G401 (cell line): ENCODE measurements at regions not wholly inside any gene's neighbourhood (a gene's known extent, or its start where the extent isn't known, plus 50 kb on each side); places are given as distances from the start of the nearest gene placed in this dataset.
"Not testable (repeated sequence)": the region's sequence is repeated elsewhere in the genome, so short reads cannot be mapped to it uniquely, and the experiment has no call there.

Experiments used
- DNase-seq: peaks from one replicate; pipeline ENCODE4 v3.0.0-alpha.2; 2015; ENCODE audit warnings: low spot score
- in situ Hi-C: cut with HindIII; loops from 2 replicates; pipeline ENCODE4 v1.10.0; 2016; ENCODE audit warnings: low sequenced_read_pairs, mixed read lengths

DNA sequence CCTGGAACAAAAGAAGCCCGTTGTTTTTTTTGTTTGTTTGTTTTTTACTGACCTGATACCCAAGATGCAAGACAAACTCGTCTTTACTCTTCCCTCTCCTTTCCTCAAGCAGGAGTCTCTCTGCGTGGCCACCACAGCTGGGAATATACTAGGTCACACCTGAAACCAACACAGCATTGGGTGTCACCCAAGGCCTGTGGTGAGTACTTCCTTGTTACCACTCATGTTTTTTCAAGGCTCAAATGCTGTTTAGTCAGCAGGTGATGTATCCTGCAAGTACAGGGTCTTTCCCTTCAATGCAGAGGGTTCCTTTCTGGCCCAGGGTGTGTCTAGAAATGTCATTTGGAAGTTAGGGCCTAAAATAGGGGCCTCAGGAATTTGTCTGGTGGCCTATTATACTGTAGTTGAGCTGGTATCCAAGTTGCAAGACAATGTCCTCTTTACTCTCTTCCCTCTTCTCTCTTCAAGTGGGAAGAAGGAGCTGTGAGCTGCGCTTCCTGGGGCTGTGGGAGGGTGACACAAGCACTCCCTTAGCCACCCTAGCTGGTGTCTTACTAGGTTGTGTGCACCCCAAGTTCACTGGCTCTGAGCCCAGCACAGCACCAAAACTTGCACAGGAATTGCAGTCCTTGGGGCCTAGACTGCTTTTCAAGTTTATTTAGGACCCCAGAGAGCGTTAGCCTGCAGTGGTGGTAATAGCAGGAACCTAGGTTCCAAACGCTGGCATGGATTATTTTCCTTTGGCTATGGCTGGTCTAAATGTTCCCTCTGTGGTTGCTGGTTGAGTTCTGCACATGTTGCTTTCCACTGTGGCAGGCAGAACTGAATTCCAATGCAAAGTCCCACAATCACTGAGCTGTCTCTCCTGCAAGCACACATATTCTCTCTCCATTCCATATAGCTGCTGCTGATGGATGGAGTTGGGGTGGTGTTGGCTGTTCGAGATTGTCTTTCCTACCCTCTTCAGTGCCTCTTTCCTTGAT lies 91.4 kb upstream of the LYPLAL1 start:
- no peak for DNase-seq

DNA sequence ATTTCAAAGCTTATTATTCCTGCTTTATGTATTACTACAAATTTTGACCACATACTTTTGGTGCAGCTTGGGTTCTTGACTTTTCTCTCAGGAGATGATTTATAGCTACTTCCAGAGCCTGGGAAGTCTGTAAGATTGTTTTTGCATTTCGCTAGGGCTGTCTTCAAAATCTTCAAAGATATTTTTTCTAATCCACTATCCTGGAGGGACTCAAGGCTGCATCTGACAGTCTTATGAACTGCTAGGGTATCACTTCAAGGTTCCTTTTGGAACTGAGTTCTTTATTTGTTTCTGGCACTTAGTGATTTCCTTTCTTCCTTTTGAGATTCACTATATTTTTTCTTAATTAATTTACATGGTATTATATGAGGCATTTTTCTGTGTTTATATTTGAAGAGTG lies 90.0 kb upstream of the LYPLAL1 start:
- DNase-seq, result no peak
- in situ Hi-C loops, result no loop called here

More for the DNA sequence above, 91.4 kb upstream of the LYPLAL1 start:
- in situ Hi-C loops, result no loop called here

DNA sequence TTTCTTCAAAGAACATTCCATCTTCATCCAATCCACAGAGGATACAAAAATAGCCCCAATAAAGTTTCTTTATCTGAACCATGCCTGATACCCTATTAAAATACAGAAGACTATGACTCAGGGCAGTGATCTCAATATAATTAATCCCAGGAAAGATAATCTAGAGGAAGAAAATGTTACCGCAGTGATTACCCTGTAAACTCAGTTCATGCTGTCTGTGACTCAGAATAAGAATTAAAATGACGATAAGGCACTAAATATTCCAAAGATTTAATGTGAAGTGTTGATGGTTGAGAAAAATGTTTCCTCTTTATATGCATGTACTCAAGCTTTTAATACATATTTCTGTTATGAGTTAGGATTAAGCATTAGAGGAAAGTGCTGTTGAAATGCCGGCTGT lies 88.6 kb upstream of the LYPLAL1 start:
- DNase-seq, result no peak
- in situ Hi-C loops, result no loop called here

DNA sequence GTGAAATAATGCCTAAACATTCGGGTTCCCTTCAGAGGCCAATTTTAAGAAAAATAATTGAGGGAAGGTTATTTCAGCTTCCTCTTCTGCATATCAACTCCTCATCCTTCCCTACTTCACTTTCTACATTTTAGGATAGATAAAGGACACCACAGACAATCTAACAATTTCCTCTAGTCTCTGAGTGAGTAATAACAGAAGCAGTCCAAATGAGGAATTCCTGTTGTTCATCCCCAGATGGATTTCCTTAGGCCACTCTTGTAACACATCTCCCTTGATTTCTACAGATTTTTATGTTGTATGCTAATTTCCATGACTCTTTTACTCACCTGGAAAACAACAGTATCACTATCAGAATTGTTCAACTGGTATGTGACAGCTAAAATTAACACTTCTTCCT lies 87.7 kb upstream of the LYPLAL1 start:
- no peak for DNase-seq
- in situ Hi-C loops, result no loop called here

DNA sequence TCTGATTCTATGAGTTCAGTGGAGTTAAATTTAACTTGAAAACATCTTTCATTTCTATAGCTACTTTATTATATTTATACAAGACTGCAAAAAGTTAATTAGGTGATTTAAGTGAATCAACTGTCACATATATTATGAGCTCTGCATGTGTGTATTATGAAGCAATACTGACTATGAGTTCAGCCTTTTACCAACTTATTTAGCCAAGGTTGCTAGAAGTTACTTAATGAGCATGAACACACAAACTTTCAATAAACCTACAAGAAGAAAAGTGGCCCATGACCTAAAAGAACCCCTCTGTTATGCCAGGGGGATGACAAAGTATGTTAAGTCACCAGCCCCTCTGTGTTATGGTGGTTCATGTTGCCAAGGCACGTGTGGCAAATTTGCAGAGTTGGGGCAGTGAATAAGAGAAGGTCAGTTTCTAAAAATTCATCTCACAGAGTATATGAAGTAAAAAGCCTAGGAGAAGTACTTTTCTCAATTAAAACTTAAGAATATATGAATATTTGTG lies 86.7 kb upstream of the LYPLAL1 start:
- in situ Hi-C loops, result no loop called here

DNA sequence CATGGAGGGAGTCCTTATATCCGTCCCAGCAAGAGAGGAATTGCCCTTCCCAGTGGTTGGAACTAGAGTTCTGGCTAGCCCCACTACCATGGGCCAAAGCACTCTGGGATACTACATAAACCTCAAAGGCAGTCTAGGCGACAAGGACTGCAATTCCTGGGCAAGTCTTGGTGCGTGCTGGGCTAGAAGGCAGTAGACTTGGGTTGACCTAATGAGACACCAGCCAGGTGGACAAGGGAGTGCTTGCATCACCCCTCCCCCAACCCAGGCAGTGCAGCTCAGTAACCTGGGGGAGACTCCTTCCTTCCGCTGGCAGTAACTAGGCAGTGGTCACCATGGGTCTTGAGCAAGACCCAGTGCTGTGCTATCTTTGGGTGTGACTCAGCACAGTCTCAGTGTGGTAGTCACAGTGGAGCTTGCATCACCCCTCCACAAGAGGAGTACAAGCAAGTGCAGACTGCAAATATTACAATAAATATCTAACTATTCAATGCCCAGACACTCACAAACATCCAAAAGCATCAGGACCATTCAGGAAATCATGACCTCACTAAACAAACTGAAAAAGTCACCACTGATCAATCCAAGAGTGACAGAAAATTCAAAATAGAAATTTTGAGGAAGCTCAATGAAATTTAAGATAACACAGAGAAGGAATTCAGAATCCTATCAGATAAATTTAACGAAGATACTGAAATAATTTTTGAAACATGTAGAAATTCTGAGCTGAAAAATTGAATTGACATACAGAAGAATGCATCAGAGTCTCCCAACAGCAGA lies 84.7 kb upstream of the LYPLAL1 start:
- DNase-seq, result no peak
- in situ Hi-C loops, result no loop called here

More for the DNA sequence above, 86.7 kb upstream of the LYPLAL1 start:
- no peak for DNase-seq

DNA sequence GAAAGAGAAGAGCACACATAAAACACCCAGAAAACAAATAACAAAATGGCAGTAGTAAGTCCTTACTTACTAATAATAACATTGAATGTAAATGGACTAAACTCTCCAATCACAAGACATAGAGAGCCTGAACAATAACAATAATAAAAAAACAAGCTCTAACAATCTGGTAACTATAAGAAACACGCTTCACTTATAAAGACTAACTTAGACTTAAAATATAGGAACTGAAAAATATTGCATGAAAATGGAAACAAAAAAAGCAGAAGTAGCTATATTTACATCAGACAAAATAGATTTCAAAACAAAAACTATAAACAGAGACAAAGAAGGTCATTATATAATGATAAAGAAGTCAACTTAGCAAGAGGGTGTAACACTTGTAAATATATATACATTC lies 83.1 kb upstream of the LYPLAL1 start:
- in situ Hi-C loops, result no loop called here

DNA sequence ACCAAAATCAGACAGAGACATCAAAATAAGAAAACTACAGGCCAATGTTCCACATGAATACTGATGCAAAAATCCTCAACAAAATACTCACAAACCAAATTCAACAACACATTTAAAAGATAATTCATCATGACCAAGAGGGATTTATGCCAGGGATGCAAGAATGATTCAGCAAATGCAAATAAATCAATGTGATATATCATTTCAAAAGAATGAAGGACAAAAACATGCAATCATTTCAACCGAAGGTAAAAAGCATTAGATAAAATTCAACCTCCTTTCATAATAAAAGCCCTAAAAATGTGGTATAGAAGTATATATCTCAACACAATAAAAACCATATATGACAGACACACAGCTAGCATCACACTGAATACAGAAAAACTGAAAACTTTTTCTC lies 81.5 kb upstream of the LYPLAL1 start:
- DNase-seq, result no peak
- in situ Hi-C loops, result no loop called here

More for the DNA sequence above, 83.1 kb upstream of the LYPLAL1 start:
- no peak for DNase-seq

DNA sequence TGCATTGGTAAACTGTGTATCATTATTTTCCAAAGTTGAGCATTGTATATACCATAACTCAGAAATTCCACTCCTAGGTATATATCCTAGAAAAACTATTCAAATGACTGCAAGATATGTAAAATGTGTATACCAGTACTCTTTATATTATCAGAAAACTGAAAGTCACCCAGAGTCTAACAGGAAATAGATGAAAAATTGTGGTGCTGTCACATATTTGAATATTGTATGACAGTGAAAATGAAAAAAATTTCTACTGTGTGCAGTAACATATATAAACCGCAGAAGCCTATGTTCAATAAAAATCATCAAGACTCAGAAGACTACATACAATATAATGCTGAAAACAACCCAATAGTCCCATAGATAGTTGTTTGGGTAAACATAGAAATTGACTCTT lies 74.4 kb upstream of the LYPLAL1 start:
- DNase-seq, result no peak
- in situ Hi-C loops, result no loop called here

DNA sequence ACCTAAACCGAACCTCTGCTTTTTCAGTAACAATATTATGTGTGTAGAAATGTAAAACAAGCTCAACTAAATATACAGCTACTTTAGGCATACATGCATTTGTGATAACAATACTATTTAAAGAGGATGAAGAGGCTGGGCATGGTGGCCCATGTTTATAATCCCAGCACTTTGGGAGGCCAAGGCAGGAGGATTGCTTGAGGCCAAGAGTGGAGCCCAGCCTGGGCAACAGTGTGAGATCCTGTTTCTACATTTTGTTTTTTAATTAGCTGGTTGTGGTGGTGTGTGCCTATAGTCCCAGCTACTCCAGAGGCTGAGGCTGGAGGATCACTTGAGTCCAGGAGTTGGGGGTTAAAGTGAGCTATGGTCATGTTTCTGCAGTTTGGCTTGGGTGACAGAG lies 73.6 kb upstream of the LYPLAL1 start:
- in situ Hi-C loops, result no loop called here
- no peak for DNase-seq

DNA sequence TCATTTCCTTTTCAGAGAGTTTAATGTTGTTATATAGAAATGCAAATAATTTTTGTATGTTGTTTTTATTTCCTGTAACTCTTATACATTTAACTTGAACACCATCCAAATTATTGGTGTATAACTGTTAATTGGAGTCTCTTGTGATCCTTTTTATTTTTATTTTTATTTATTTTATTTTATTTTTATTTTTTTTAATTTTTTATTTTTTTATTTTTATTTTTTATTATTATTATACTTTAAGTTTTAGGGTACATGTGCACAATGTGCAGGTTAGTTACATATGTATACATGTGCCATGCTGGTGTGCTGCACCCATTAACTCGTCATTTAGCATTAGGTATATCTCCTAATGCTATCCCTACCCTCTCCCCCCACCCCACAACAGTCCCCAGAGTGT lies 71.2 kb upstream of the LYPLAL1 start:
- in situ Hi-C loops, DNase-seq: not testable (repeated sequence)

DNA sequence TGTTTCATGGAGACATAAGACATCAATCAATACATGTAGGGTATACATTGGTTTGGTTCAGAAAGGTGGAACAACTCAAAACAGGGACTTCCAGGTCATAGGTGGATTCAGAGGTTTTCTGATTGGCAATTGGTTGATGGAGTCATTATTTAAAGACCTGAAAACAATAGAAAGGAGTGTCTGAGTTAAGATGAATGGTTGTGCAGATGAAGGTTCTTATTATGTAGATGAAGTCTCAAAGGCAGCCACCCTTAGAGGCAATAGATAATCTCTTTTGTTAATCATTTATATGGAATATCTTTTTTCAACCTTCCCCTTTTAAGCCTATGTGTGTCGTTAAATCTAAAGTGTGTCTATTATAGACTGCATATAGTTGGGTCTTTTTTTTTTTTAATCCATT lies 67.8 kb upstream of the LYPLAL1 start:
- DNase-seq, result no peak
- in situ Hi-C loops, result no loop called here

DNA sequence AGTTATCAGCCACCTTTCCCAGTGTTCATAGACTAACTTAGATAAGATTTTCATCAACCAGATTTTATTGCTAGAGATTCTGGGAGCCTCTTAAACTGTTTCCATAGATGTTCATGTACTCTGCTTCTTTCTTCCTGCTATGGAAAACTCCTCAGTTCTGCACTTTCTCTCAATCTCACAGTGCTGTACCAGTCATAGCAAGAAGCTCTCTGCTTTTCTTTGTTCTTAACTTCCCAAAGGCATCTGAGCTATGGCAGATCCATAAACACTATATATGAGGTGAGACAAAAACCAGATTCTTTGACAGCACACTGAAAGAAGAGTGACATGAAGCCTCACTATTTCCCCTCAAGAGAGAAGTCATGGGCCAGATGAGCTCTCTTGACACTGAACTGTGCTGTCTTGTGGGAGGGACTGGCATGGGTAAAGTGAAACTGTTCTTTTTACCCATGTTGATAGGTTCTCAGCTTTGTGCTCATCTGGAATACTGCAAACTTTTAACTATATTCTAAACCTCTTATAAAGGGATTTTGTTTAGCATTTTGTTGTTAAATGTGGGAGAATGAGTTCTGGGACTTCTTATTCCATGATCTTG lies 64.2 kb upstream of the LYPLAL1 start:
- DNase-seq, result no peak
- in situ Hi-C loops, result no loop called here

DNA sequence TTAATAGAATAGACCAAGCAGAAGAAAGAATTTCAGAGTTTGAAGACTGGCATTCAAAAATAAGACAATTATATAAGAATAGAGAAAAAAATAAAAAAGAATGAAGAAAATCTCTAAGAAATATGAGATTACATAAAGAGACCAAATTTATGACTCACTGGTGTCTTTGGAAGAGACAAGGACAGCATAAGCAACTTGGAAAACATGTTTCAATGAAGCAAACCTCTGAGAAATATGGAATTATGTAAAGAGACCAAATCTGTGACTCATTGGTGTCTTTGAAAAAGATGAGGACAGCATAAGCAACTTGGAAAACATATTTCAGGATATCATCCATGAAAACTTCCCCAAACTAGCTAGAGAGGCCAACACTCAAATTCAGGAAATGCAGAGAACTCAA lies 60.4 kb upstream of the LYPLAL1 start:
- in situ Hi-C loops, result no loop called here
- no peak for DNase-seq

DNA sequence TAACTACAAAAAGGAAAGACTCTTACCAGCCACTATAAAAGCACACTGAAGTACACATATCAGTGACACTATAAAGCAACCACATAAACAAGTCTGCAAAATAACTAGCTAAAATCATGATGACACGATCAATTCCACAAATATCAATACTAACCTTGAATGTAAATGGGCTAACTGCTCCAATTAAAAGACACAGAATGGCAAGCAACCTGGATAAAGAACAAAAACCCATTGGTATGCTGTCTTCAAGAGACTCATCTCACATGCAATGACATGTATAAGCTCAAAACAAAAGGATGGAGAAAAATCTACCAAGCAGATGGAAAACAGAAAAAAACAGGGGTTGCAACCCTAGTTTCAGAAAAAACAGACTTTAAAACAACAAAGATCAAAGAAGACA lies 59.7 kb upstream of the LYPLAL1 start:
- in situ Hi-C loops, result no loop called here

DNA sequence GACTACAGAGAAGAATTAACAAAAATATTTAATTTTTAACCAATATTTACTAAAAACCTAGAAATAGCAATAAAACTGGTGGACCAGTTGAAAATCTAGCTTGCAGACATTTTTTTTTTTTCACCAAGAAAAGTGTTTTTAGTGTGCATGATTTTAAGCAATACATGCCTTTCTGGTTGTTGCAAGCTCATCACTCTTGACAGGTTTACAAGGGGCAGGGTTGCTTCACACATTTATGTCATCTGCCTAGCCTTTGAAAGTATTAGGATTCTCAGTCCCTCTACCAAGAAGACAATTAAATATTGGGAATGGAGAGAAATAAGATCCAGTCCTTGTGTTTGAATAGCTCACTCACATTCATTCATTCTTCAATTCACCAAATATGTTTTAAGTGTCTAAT lies 53.8 kb upstream of the LYPLAL1 start:
- in situ Hi-C loops, result no loop called here
- no peak for DNase-seq

More for the DNA sequence above, 59.7 kb upstream of the LYPLAL1 start:
- no peak for DNase-seq

DNA sequence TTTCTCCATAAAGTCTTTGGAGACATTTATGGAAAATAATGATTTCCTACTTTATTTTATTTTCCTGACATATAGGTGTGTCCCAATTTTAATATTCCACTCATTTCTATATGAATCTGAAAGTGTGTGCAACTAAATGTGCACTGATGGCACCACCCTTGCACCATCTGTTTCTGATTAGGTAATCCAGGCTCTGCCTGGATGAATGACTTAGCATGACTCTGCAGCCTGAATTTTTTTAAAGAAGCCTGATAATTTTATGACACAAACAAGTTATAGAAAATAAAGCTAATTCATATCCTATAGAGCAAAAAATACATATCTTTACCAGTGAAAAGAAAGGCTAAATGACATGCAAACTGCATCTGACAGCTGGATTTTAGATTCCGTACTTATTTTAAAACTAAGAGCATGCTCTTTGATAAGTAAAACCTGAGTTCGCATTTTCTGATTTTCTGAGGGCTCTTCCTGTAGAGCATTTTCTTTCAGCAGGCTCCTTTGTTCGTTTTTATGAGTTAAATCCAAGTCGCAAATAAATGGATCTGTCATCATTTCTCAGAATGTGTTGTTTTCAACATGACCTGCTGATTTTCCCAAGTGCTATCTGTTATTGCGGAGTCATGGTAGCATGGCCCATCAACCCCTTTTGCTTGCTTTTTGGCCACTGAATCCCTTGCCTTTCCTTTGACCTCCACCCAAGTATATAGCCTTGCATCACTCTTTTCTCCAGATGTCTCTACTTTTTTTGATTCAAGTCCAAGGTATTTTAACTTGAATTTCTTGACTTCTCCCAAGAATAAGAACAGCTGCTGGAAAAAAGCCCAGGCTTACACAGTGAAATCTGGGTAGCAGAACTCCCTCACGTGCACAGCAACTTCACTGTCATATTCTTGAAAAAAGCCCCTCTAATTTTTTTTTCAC lies 52.8 kb upstream of the LYPLAL1 start:
- in situ Hi-C loops, result no loop called here
- no peak for DNase-seq

DNA sequence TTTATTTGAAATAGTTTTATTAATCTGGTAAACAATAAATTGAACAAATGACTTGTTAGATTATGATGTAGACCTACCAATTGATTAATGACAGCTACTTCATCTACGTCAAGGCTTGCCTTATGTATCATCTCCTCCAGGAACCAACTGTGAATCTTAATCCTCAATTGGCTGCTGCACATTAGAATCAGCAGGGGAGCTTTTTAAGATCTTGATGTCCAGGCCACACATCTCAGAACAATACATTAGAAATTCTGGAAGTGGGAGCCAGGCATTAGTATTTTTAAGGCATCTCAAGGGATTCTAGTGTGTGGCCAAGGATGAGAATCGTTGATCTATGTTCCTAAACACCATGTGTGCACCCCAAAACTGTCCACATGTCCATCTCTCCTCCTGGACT lies 52.0 kb upstream of the LYPLAL1 start:
- DNase-seq, result no peak
- in situ Hi-C loops, result no loop called here

DNA sequence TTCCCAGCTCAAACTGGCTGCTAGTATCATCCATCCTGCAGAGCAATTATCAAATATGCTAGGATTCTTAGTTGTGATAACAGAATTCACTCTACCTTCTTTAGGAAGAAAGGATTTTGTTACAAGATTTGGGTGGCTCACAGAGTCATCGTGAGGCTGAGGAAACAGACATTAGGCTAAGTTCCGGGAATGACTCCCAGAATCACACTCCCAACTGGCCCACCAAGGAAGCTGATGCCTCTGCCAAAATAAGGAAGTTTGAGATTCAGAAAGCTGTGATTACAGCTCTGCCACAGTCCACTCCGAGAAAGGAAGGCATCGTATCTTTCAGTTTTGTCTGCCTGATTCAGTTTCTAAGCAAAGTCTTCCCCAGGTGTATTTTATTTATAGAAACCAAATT lies 50.6 kb upstream of the LYPLAL1 start:
- in situ Hi-C loops, result no loop called here
- peak; percentile 7 for DNase-seq
